HG02884 (cell line): ENCODE measurements at regions not wholly inside any gene's neighbourhood (a gene's known extent, or its start where the extent isn't known, plus 50 kb on each side); places are given as distances from the start of the nearest gene placed in this dataset.
"Not testable (repeated sequence)": the region's sequence is repeated elsewhere in the genome, so short reads cannot be mapped to it uniquely, and the experiment has no call there.

ENCODE experiments used
- ATAC-seq: cut with Tn5 transposase; IDR thresholded peaks from one replicate; pipeline ENCODE4 v1.9.1; 2021; ENCODE audit warnings: mild to moderate bottlenecking, moderate library complexity; ENCODE audit not compliant: unreplicated experiment

- ATAC-seq, result no peak
Measured at GRCh38 chr3:5673521-5673920, 486.0 kb downstream of the EDEM1 start.

DNA sequence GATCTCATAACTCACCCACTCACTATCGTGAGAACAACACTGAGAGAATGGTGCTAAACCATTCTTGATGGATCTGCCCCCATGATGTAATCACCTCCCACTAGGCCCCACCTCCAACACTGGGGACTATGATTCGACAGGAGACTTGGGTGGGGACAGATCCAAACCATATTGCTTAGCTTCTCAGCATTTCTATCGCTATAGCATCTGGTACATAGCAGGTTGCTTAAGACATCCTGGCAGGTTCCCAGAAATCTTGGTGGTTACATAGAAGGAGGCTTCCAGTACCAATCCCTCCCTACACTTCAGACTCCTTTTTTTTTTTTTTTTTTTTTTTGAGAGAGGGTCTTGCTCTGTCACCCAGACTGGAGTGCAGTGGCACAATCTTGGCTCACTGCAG, 487.8 kb downstream of the EDEM1 start:
- no peak for ATAC-seq

GRCh38 chr3:5677555-5677954, 490.0 kb downstream of the EDEM1 start:
- ATAC-seq, result no peak

DNA sequence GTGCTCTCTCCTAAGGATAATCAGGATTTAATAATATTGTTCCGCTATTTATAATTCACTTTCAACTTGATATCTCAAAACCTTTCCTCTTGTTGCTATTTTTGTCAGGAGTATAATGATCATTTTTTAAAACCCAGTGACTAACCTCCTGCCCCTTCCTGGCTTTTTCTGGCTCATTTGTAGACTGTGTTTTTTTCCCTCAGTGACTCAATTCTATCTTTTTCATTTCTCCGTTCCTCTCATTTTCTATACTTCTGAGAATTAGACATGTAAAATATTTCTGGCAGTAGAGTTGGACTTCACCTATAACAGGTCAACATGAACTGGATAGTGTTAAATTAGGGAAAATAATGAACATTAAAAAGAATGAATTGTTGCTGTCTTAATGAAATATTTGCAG, 490.7 kb downstream of the EDEM1 start:
- no peak for ATAC-seq

DNA sequence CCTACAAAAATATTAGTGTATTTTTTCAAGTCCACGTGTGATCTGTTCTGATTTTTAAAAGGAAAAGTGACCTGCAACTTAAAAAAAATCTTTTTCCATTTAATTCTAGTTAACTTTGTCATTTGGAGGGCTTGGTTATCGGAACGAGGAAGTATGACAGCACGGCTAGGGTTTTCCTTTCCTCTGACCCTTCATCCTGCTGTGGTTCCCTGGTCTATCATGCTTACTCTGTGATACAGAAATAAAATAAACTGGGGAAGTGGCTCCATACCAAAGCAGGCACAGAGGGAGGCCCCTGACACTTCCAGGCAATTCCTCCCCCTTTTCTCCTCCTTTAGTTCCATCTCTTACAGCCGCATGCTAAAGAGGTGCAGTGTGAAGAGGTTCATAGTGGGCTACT, 491.3 kb downstream of the EDEM1 start:
- no peak for ATAC-seq

DNA sequence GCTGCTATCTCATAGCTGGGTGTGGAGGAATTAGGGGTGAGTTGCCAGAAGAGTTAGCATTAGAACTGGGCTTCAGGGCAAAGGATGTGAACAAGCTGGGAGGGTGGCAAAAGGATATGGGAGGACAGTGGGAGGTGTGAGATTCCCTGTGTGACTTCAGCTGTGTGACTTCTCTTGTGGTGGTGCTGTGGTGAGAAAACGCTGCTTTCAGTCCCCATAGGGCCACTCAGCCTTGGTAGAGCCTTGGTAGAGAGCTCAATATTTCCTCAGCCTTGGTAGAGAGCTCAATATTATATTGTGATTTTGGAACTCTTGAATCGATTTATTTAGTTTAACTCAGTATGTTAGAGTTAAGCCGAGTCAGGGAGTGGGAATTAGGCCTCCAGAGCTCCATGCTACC, 499.7 kb downstream of the EDEM1 start:
- ATAC-seq, result no peak

DNA sequence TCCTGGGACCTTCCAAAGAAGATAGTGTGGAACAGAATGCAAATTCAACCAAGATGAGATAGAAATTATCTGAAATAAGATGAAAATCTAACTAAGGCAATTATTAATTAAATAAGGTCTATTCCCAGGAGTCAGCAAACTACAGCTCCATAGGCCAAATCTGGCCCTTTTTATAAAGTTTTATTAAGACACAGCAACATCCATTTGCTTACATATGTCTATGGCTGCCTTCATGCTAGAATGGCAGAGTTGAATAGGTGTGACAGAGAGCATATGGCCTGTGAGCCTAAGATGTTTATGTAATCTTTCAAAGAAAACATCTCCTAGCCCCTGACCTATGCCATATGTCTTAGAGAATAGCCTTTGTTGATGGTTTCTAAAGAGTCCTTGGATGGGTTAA, 503.0 kb downstream of the EDEM1 start:
- ATAC-seq, result no peak

GRCh38 chr3:5690904-5691532, 503.5 kb downstream of the EDEM1 start:
- no peak for ATAC-seq

DNA sequence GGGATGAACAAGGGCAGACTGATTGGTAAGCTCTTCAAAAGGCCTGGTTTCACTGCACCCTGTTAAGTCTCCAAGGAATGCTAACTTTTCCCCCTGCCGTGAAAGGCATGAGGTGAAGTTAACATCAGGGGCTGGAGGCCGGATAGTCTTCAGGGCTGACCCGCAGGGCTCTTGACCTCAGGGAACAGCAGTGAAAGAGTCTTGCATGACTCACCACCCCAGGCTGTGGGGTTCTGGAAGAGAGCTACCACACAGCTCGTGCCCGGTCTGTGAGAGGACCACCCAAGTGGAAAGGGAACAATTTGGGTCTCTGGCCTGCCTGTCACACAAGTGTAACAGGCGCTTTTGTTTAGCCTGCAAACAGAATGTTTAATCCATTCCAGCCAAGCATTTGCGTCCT, 504.9 kb downstream of the EDEM1 start:
- no peak for ATAC-seq

- ATAC-seq, result no peak
Measured at GRCh38 chr3:5694266-5694665, 506.8 kb downstream of the EDEM1 start.

GRCh38 chr3:5698851-5699250, 511.3 kb downstream of the EDEM1 start:
- ATAC-seq, result no peak

GRCh38 chr3:5699313-5699712, 511.8 kb downstream of the EDEM1 start:
- ATAC-seq, result no peak

DNA sequence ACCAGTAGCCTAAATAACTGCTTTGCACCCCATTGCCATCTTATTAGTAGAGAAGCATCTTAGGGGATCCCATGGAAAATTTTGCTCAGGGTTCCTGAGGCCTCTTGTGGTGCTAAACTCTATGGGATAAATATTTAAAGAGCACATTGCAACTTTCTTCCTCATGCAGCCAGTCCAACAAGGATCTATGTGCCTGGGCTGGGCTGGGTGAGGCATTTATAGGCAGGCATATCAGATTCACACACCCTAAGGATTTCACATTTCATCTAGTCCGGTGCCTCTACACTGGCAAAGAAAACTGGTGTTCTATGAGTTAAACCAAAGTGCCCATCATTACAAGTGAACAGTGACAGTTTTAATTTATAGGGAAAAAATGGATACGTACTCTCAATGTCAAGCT, 512.3 kb downstream of the EDEM1 start:
- no peak for ATAC-seq

GRCh38 chr3:5701005-5701404, 513.5 kb downstream of the EDEM1 start:
- not testable (repeated sequence) for ATAC-seq

DNA sequence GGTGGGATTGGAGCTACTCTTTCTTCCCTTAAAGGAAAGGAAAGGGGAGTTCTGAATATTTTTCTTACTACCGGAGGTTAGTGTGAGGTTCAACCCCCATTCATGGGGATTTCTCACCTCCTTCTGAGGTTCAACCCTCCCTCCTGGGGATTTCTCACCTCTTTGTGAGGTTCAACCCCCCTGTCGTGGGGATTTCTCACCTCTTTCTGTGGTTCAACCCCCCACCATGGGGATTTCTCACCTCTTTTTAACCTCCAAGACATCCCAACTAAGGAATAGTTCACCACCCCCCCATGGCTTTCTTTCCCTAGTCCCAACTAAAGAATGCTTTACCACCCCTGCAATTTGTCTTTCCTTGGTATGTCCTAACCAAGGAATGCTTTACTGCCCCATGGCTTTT, 520.3 kb downstream of the EDEM1 start:
- no peak for ATAC-seq

DNA sequence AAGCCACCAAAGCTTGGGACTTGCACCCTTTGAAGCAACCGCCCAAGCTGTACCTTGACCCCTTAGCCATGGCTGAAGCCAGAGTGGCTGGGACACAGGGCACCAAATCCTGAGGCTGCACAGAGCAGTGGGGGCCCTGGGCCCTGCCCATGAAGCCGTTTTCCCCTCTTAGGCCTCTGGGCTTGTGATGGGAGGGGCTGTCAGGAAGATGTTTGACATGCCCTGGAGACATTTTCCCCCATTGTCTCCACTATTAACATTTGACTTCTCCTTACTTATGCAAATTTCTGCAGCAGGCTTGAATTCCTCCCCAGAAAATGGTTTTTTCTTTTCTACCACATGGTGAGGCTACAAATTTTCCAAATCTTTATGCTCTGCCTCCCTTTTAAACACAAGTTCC, 522.2 kb downstream of the EDEM1 start:
- no peak for ATAC-seq

DNA sequence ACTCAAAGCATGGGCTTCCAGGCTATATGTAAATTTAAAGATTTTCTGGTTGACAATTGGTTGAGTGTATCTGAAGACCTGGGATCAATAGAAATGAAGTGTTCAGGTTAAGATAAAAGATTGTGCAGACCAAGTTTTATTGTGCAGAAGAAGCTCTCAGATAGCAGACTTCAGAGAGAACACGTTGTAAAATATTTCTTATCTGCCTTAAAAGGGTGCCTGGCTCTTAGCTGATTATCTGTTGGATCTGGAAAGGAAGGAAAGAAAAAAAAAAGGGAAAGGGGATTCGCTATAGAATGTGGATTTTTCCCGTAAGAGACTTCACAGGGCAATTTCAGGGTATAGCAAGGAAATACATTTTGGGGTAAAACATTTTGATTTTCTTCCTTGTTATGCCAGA, 523.2 kb downstream of the EDEM1 start:
- ATAC-seq, result no peak

DNA sequence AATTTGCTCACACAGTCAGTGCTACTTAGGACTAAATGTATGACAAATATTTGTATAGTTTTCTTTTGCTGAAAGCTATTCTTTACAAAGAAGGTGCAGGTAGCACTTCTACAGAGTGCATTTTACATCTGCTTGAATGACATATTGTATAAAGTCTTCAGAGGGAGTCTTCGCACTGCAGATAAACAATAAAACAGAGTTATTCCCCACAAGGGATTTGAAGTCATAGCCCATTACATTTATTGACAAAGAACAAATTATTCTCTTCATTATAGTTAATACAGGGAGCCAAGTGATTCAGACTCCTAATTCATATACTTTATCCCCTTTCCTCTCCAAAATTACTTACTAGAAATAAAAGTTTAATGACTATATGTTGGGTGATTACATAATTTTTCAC, 529.7 kb downstream of the EDEM1 start:
- ATAC-seq, result no peak

DNA sequence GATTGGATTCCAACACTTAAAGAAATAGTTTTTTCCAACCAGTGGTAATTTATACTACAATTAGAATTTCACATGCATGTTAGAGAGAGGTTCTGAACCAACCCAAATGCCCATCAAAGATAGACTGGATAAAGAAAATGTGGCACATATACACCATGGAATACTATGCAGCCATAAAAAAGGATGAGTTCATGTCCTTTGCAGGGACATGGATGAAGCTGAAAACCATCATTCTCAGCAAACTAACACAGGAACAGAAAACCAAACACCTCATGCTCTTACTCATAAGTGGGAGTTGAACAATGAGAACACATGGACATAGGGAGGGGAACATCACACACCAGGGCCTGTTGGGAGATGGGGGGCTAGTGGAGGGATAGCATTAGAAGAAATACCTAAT, 532.2 kb downstream of the EDEM1 start:
- ATAC-seq, result not testable (repeated sequence)

DNA sequence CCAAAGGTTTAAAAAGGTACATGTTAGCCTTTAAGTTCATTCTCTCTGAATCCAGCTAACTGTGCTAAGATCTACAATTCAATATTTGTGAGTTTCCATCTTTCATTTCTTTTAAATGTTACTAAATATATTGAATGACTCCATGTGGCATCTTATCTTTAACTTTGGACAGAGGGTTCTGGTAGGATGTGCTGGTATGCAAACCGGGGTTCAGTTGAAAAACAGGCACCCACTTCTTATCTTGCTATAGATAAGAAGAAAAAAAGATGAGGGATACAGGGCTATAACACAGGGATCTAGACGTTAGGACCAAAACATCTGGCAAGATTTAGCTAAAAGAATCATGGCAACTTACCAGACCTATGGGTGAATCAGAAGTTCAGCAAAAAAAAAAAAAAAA, 538.3 kb downstream of the EDEM1 start:
- ATAC-seq, result no peak

DNA sequence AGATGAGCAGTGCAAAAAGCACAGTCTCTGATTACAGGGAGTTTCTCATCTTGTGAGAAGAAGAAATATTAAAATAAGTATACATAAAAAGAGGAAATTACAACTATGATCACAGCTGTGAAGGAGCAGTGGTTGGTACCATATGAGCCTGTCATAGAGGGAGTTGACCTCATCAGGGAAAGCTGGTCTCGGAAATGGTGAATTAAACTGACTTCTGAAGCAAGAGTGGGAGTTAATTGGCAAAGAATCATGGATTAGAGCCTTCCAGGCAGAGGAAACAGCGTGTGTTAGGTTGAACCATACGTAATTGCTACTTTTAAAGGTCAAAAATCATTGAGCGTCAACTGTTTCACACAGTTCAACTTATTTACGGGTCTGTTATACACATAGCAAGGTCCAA, 539.1 kb downstream of the EDEM1 start:
- ATAC-seq, result no peak

- ATAC-seq, result no peak
Measured at GRCh38 chr3:5727743-5728484, 540.4 kb downstream of the EDEM1 start.

DNA sequence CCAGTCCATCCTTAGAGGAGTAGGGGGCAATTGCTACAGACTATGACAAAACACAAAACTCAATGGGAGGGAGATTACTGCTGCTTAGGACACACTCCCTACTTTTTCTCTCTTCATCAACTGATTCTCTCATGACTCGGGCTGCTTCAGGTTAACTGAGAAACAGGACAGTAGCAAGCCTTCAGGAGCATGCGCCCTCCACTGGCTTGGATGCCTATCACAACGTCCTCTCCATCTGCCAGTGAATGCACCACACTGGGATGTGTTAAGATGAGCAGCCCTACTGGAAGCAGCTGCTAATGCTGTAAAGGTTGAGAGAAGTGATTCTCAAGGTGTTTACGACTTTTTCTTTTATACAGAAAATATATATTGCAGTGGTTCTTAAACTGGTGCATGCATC, 542.3 kb downstream of the EDEM1 start:
- no peak for ATAC-seq
